OCI-LY3 (cell line): ENCODE measurements at regions not wholly inside any gene's neighbourhood (a gene's known extent, or its start where the extent isn't known, plus 50 kb on each side); places are given as distances from the start of the nearest gene placed in this dataset.

Experiments used
- H2AFZ ChIP-seq: fragments of 200-600, 300-600 bp; shearing (Covaris generic); 2 replicates; pipeline ENCODE4 v1.6.0; 2014; ENCODE audit warnings: antibody characterized with exemption, low read depth, low read length
- H3K27ac ChIP-seq: fragments of 200-600, 300-600 bp; sonication (generic); 2 replicates; pipeline ENCODE4 v1.5.1; 2014; ENCODE audit warnings: mild to moderate bottlenecking, low read length, moderate library complexity, mixed read lengths
- H3K27me3 ChIP-seq: fragments of 200-600, 300-600 bp; sonication (generic); 2 replicates; pipeline ENCODE4 v1.6.1; 2014; ENCODE audit warnings: low read depth, low read length, mixed read lengths
- H3K36me3 ChIP-seq: fragments of 200-600, 300-600 bp; sonication (generic); replicated peaks from 2 replicates; pipeline ENCODE3; 2014; ENCODE audit warnings: low read depth, low read length, mixed read lengths
- H3K4me1 ChIP-seq: fragments of 300-600, 200-600 bp; sonication (generic); 2 replicates; pipeline ENCODE4 v1.6.1; 2014; ENCODE audit warnings: low read length, mixed read lengths
- H3K4me2 ChIP-seq: fragments of 200-600, 300-600 bp; sonication (generic); 2 replicates; pipeline ENCODE4 v1.6.1; 2014; ENCODE audit warnings: low read length, mixed read lengths
- H3K4me3 ChIP-seq: fragments of 300-600, 200-600 bp; sonication (generic); 2 replicates; pipeline ENCODE4 v1.5.1; 2014; ENCODE audit warnings: antibody characterized with exemption, mild to moderate bottlenecking, low read length, moderate library complexity
- H3K79me2 ChIP-seq: fragments of 300-600, 200-600 bp; shearing (Covaris generic); 2 replicates; pipeline ENCODE4 v1.6.1; 2014; ENCODE audit warnings: mild to moderate bottlenecking, low read length, mixed read lengths
- H3K9ac ChIP-seq: fragments of 300-600, 200-600 bp; shearing (Covaris generic); 2 replicates; pipeline ENCODE4 v1.6.0; 2014; ENCODE audit warnings: mild to moderate bottlenecking, low read length, moderate library complexity
- H3K9me3 ChIP-seq: fragments of 200-600, 300-600 bp; shearing (Covaris generic); 2 replicates; pipeline ENCODE4 v1.6.1; 2014; ENCODE audit warnings: low read length, mixed read lengths; ENCODE audit not compliant: insufficient read depth
- H4K20me1 ChIP-seq: fragments of 200-600, 300-600 bp; sonication (generic); 2 replicates; pipeline ENCODE4 v1.6.1; 2016; ENCODE audit warnings: low read length, mixed read lengths; ENCODE audit not compliant: insufficient read depth
- EZH2phosphoT487 ChIP-seq: fragments of 200-600 bp; shearing (Covaris generic); IDR thresholded peaks from 2 replicates; pipeline ENCODE4 v1.6.1; 2018; ENCODE audit warnings: antibody characterized with exemption, mixed run types, low read depth
- TF ChIP-seq, protein P1 (sequence below): fragments of 200-600, 300-600 bp; sonication (generic); IDR thresholded peaks from 2 replicates; pipeline ENCODE4 v1.5.1; 2014; ENCODE audit warnings: antibody characterized with exemption, low read length, low read depth

GRCh38 chr6:56359201-56359899 is 112.0 kb upstream of the COL21A1 start:
- Histone ChIP-seq H3K27me3 (no peaks in the 10 kb centered on the region), H4K20me1 (no peaks in the 10 kb centered on the region), H2AFZ (peak overlapping the region; percentile 59), H3K4me3 (peak overlapping the region; percentile 41), H3K36me3 (no peaks in the 10 kb centered on the region), H3K4me2 (peak overlapping the region; percentile 43), H3K4me1 (peaks cover 15% of the 10 kb centered on the region), H3K9ac (no peak overlapping the region), H3K27ac (no peak overlapping the region), H3K9me3 (no peaks in the 10 kb centered on the region), H3K79me2 (no peaks in the 10 kb centered on the region)
- TF ChIP-seq EZH2phosphoT487 = no peak
- TF ChIP-seq, protein P1, sequence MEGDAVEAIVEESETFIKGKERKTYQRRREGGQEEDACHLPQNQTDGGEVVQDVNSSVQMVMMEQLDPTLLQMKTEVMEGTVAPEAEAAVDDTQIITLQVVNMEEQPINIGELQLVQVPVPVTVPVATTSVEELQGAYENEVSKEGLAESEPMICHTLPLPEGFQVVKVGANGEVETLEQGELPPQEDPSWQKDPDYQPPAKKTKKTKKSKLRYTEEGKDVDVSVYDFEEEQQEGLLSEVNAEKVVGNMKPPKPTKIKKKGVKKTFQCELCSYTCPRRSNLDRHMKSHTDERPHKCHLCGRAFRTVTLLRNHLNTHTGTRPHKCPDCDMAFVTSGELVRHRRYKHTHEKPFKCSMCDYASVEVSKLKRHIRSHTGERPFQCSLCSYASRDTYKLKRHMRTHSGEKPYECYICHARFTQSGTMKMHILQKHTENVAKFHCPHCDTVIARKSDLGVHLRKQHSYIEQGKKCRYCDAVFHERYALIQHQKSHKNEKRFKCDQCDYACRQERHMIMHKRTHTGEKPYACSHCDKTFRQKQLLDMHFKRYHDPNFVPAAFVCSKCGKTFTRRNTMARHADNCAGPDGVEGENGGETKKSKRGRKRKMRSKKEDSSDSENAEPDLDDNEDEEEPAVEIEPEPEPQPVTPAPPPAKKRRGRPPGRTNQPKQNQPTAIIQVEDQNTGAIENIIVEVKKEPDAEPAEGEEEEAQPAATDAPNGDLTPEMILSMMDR = peak; percentile 95

- Histone ChIP-seq H2AFZ (no peak overlapping the region), H3K4me3 (no peak overlapping the region), H3K79me2 (no peaks in the 10 kb centered on the region), H3K4me2 (peak overlapping the region; percentile 7; the same call in 1 of the 2 replicates), H3K27me3 (no peaks in the 10 kb centered on the region), H3K4me1 (peaks cover 15% of the 10 kb centered on the region), H4K20me1 (no peaks in the 10 kb centered on the region), H3K9ac (no peak overlapping the region), H3K27ac (no peak overlapping the region), H3K36me3 (no peaks in the 10 kb centered on the region), H3K9me3 (peaks cover 7% of the 10 kb centered on the region)
- TF ChIP-seq, protein P1 = no peak
- no peak for TF ChIP-seq EZH2phosphoT487
These were observed 110.4 kb upstream of the COL21A1 start for GRCh38 chr6:56357616-56358373.

- Histone ChIP-seq H3K9ac (no peak overlapping the region), H3K36me3 (no peaks in the 10 kb centered on the region), H3K4me2 (no peak overlapping the region), H3K27me3 (no peaks in the 10 kb centered on the region), H3K4me1 (peaks cover 15% of the 10 kb centered on the region), H3K79me2 (no peaks in the 10 kb centered on the region), H4K20me1 (no peaks in the 10 kb centered on the region), H3K4me3 (no peak overlapping the region), H3K9me3 (peaks cover 7% of the 10 kb centered on the region), H2AFZ (no peak overlapping the region), H3K27ac (no peak overlapping the region)
- TF ChIP-seq EZH2phosphoT487 = no peak
- TF ChIP-seq, protein P1 = no peak
These were observed 109.0 kb upstream of the COL21A1 start for GRCh38 chr6:56356426-56356825.

GRCh38 chr6:56353860-56354259 is 106.5 kb upstream of the COL21A1 start:
- peaks cover 9% of the 10 kb centered on the region for H3K4me1 ChIP-seq
- H3K9ac ChIP-seq = no peak overlapping the region
- peaks cover 7% of the 10 kb centered on the region for H3K9me3 ChIP-seq
- H3K36me3 ChIP-seq = no peaks in the 10 kb centered on the region
- no peak overlapping the region for H3K27ac ChIP-seq
- no peaks in the 10 kb centered on the region for H4K20me1 ChIP-seq
- no peak for TF ChIP-seq EZH2phosphoT487
- TF ChIP-seq, protein P1 = no peak
- no peak overlapping the region for H2AFZ ChIP-seq
- no peak overlapping the region for H3K4me3 ChIP-seq
- H3K79me2 ChIP-seq = no peaks in the 10 kb centered on the region
- no peak overlapping the region for H3K4me2 ChIP-seq
- H3K27me3 ChIP-seq = no peaks in the 10 kb centered on the region
